ENCODE measurements at regions not wholly inside any gene's neighbourhood (a gene's known extent, or its start where the extent isn't known, plus 50 kb on each side); places are given as distances from the start of the nearest gene placed in this dataset.

DNA sequence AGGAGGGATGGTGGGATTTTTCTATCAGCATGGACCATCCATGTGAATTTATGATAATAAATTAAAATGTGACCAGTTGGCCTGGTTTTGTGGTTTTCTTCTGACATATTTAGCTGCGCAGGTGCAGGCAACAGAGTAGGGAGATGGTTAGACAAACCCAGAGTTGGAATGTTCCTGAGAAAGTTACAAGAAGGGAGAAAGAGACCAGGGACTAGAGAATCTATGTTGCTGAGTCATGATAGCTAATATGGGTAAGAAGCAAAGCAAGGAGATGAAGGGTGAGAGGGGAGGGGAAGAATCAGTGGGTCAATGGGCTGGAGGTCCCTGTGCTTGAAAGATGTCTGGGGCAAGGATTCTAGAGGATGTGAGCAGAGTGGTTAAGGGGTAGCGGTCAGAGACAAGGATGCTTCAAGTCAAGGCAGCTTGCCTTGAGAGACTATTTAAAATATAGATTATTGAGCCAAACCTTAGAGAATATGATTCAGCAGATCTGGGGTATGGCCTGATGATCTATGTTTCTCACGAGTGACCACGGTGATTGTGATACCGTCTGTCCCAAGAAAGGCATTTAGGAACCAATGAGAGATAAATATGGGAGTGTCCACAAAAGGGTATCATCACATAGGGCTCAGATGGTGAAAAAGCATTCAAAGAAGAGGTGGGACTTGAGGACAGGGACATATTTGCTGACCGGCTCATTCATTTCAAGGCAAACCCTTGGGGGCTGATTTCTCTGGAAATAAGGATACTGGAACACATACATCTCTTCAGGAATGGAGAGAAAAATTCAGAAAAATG, 219.7 kb upstream of the PLD5 start:
- Histone ChIP-seq H2AFZ (replicated peaks) (no peak overlapping the region), H3K79me2 (ENCODE audit: low read depth) (no peaks in the 10 kb centered on the region), H3K36me3 (no peaks in the 10 kb centered on the region), H3K27me3 (no peaks in the 10 kb centered on the region), H3K4me2 (no peak overlapping the region), H3K27ac (no peak overlapping the region), H3K4me3 (no peak overlapping the region), H3K4me1 (no peaks in the 10 kb centered on the region), H3K9ac (no peak overlapping the region), H3F3A (ENCODE audit: low read depth) (no peaks in the 10 kb centered on the region), H3K9me3 (ENCODE audit: low read depth) (no peaks in the 10 kb centered on the region), H4K20me1 (ENCODE audit: low read depth) (no peaks in the 10 kb centered on the region)
- no peak overlapping the region for H3K4me3 Mint-ChIP-seq
- no peak for DNase-seq (ENCODE audit: low spot score)
- no peaks in the 10 kb centered on the region for H3K9me3 Mint-ChIP-seq
- no peaks in the 10 kb centered on the region for H3K27me3 Mint-ChIP-seq (ENCODE audit: insufficient read depth, low read depth)
- H3K27ac Mint-ChIP-seq: no peak overlapping the region
- H3K36me3 Mint-ChIP-seq: no peaks in the 10 kb centered on the region
- H3K4me1 Mint-ChIP-seq: peaks cover 7% of the 10 kb centered on the region
- TF ChIP-seq EZH2 (IDR thresholded peaks at IDR 0.05): no peak
- no peak for TF ChIP-seq CTCF (IDR thresholded peaks at IDR 0.05)
- no peak for TF ChIP-seq EZH2phosphoT487 (IDR thresholded peaks at IDR 0.05)

DNA sequence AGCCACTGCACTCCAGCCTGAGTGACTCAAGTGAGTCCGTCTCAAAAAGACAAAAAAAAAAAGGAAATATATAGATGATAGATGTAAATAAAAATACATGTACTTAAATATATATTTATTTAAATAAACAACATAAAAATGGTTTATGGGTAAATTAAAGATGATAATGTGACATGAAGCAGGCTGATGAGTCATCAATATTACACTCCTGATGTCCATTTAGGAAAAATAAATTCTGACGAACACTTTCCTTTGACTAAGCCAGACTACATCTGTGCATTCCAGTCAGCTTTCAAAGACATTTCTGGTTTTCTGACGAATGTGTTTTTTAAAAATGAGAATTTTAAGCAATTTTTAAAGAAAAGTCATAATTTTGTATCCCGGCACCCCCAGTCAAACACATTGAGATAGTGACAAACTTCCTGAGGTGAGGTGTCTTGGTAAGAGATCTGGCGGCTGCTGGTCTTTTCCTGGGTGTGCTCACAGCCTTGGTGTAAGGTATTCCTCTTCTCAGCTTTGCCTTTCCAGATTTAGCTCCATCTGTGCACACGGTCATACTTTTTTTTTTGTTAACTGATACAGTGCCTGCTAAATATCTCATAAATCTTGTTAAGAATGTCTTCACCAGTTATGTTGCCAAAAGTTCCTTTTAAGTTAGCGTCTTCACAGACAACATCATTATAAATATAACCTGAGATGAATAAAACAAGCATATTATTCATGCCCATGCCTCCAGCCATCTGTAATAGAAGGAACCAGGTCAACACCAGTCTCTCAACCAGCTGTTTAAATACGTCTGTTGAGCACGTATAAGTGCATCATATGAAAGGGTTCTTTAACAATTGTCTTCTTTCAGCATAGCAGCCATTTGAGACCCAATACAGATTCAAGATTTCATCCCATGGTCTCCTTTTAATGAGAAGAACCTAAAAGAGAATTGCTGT, 214.5 kb upstream of the PLD5 start:
- Histone ChIP-seq H3K9me3 (ENCODE audit: low read depth) (no peaks in the 10 kb centered on the region), H2AFZ (replicated peaks) (no peak overlapping the region), H3K9ac (no peak overlapping the region), H3F3A (ENCODE audit: low read depth) (no peaks in the 10 kb centered on the region), H3K4me3 (no peak overlapping the region), H3K4me1 (no peaks in the 10 kb centered on the region), H3K36me3 (no peaks in the 10 kb centered on the region), H3K27me3 (no peaks in the 10 kb centered on the region), H3K79me2 (ENCODE audit: low read depth) (no peaks in the 10 kb centered on the region), H3K27ac (no peak overlapping the region), H3K4me2 (no peak overlapping the region), H4K20me1 (ENCODE audit: low read depth) (no peaks in the 10 kb centered on the region)
- DNase-seq (ENCODE audit: low spot score): no peak
- no peaks in the 10 kb centered on the region for H3K27me3 Mint-ChIP-seq (ENCODE audit: insufficient read depth, low read depth)
- H3K9me3 Mint-ChIP-seq: no peaks in the 10 kb centered on the region
- no peaks in the 10 kb centered on the region for H3K4me1 Mint-ChIP-seq
- no peaks in the 10 kb centered on the region for H3K36me3 Mint-ChIP-seq
- no peak overlapping the region for H3K27ac Mint-ChIP-seq
- TF ChIP-seq EZH2phosphoT487 (IDR thresholded peaks at IDR 0.05): no peak
- TF ChIP-seq CTCF (IDR thresholded peaks at IDR 0.05): no peak
- TF ChIP-seq EZH2 (IDR thresholded peaks at IDR 0.05): no peak
- no peak overlapping the region for H3K4me3 Mint-ChIP-seq

GRCh38 chr1:242736611-242737010, 212.1 kb upstream of the PLD5 start:
- Histone ChIP-seq H3F3A (ENCODE audit: low read depth) (no peaks in the 10 kb centered on the region), H4K20me1 (ENCODE audit: low read depth) (no peaks in the 10 kb centered on the region), H3K9me3 (ENCODE audit: low read depth) (no peaks in the 10 kb centered on the region), H3K36me3 (no peaks in the 10 kb centered on the region), H3K4me3 (no peak overlapping the region), H3K4me1 (no peaks in the 10 kb centered on the region), H3K79me2 (ENCODE audit: low read depth) (no peaks in the 10 kb centered on the region), H3K9ac (no peak overlapping the region), H3K27ac (no peak overlapping the region), H2AFZ (replicated peaks) (no peak overlapping the region), H3K27me3 (no peaks in the 10 kb centered on the region), H3K4me2 (no peak overlapping the region)
- Mint-ChIP-seq H3K4me3 (no peak overlapping the region), H3K9me3 (peaks cover 4% of the 10 kb centered on the region), H3K27me3 (ENCODE audit: insufficient read depth, low read depth) (no peaks in the 10 kb centered on the region), H3K36me3 (no peaks in the 10 kb centered on the region), H3K27ac (no peak overlapping the region), H3K4me1 (no peaks in the 10 kb centered on the region)
- DNase-seq (ENCODE audit: low spot score): no peak
- no peak for TF ChIP-seq CTCF (IDR thresholded peaks at IDR 0.05)
- TF ChIP-seq EZH2 (IDR thresholded peaks at IDR 0.05): no peak
- no peak for TF ChIP-seq EZH2phosphoT487 (IDR thresholded peaks at IDR 0.05)
